ENCODE measurements at regions not wholly inside any gene's neighbourhood (a gene's known extent, or its start where the extent isn't known, plus 50 kb on each side); places are given as distances from the start of the nearest gene placed in this dataset.

- Histone ChIP-seq H3K4me2 (no peak overlapping the region), H4K20me1 (ENCODE audit: insufficient read depth) (no peaks in the 10 kb centered on the region)
- TF ChIP-seq CTCF (conservative IDR thresholded peaks at IDR 0.05; ENCODE audit: low read depth, low read length), result no peak
These were observed 334.2 kb downstream of the PYDC2 start for GRCh38 chr3:191795196-191795595.

DNA sequence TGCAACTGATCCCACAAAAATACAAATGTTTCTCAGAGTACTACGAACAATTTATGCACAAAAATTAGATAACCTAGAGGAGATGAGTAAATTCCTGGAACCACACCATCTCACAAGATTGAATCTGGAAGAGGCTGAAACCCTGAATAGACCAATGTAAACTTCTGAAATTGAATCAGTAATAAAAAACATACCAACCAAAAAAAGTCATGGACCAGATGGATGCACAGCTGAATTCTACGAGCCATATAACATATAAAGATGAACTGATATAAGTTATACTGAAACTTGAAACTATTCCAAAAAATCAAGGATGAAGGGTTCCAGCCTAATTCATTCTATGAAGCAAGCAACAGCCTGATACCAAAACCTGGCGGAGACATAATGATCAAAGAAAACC is 336.3 kb downstream of the PYDC2 start:
- Histone ChIP-seq H3K27ac (no peak overlapping the region), H3K36me3 (ENCODE audit: insufficient read depth) (no peaks in the 10 kb centered on the region), H3K79me2 (ENCODE audit: insufficient read depth, low read depth) (no peaks in the 10 kb centered on the region), H2AFZ (ENCODE audit: low read depth) (no peak overlapping the region), H4K20me1 (ENCODE audit: insufficient read depth) (no peaks in the 10 kb centered on the region), H3K4me3 (IDR thresholded peaks at IDR 0.05; ENCODE audit: insufficient read depth, low read depth, low read length) (no peak overlapping the region), H3K4me2 (no peak overlapping the region), H3K4me1 (ENCODE audit: low read depth, poor library complexity, severe bottlenecking) (no peaks in the 10 kb centered on the region), H3K9ac (no peak overlapping the region), H3K27me3 (ENCODE audit: insufficient read depth, low read depth) (no peaks in the 10 kb centered on the region)
- no peak for TF ChIP-seq CTCF (conservative IDR thresholded peaks at IDR 0.05; ENCODE audit: low read depth, low read length)

More at GRCh38 chr3:191795196-191795595, 334.2 kb downstream of the PYDC2 start:
- H2AFZ ChIP-seq (ENCODE audit: low read depth), result no peak overlapping the region
- H3K27ac ChIP-seq, result no peak overlapping the region
- H3K4me3 ChIP-seq (IDR thresholded peaks at IDR 0.05; ENCODE audit: insufficient read depth, low read depth, low read length), result no peak overlapping the region
- H3K4me1 ChIP-seq (ENCODE audit: low read depth, poor library complexity, severe bottlenecking), result no peaks in the 10 kb centered on the region
- H3K9ac ChIP-seq, result no peak overlapping the region
- no peaks in the 10 kb centered on the region for H3K36me3 ChIP-seq (ENCODE audit: insufficient read depth)
- no peaks in the 10 kb centered on the region for H3K79me2 ChIP-seq (ENCODE audit: insufficient read depth, low read depth)
- H3K27me3 ChIP-seq (ENCODE audit: insufficient read depth, low read depth), result no peaks in the 10 kb centered on the region

GRCh38 chr3:191802671-191803070 is 341.7 kb downstream of the PYDC2 start:
- no peak overlapping the region for H2AFZ ChIP-seq (ENCODE audit: low read depth)
- no peak overlapping the region for H3K27ac ChIP-seq
- H3K4me3 ChIP-seq (IDR thresholded peaks at IDR 0.05; ENCODE audit: insufficient read depth, low read depth, low read length), result no peak overlapping the region
- H3K9ac ChIP-seq, result no peak overlapping the region
- no peaks in the 10 kb centered on the region for H3K4me1 ChIP-seq (ENCODE audit: low read depth, poor library complexity, severe bottlenecking)
- H3K27me3 ChIP-seq (ENCODE audit: insufficient read depth, low read depth), result no peaks in the 10 kb centered on the region
- H3K4me2 ChIP-seq, result no peak overlapping the region
- H3K36me3 ChIP-seq (ENCODE audit: insufficient read depth), result no peaks in the 10 kb centered on the region; the same call in 1 of the 2 replicates
- no peaks in the 10 kb centered on the region for H3K79me2 ChIP-seq (ENCODE audit: insufficient read depth, low read depth)
- no peak for TF ChIP-seq CTCF (conservative IDR thresholded peaks at IDR 0.05; ENCODE audit: low read depth, low read length)
- no peaks in the 10 kb centered on the region for H4K20me1 ChIP-seq (ENCODE audit: insufficient read depth)

DNA sequence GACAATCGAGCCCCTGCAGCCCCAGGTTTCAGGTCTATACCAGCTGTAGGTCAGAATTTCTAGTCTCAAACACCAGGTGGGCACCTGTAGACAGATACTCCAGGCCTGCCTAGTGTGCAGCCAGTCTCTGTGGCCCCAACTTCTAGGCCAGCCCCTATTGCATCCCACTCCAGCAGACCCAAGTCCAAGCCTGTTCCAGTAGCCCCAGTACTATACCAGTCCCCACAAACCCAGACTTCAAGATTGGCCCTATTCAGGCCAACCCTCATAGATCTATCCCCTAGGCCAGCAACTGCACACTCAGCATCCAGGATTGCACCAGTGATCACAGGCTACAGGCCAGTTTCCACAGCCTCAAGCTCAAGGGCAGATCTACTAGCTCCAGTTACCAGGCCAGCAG is 344.0 kb downstream of the PYDC2 start:
- no peak overlapping the region for H2AFZ ChIP-seq (ENCODE audit: low read depth)
- H3K4me2 ChIP-seq, result no peak overlapping the region
- TF ChIP-seq CTCF (conservative IDR thresholded peaks at IDR 0.05; ENCODE audit: low read depth, low read length), result no peak
- H3K79me2 ChIP-seq (ENCODE audit: insufficient read depth, low read depth), result no peaks in the 10 kb centered on the region
- no peak overlapping the region for H3K27ac ChIP-seq
- H3K4me1 ChIP-seq (ENCODE audit: low read depth, poor library complexity, severe bottlenecking), result no peaks in the 10 kb centered on the region
- no peaks in the 10 kb centered on the region for H4K20me1 ChIP-seq (ENCODE audit: insufficient read depth)
- no peak overlapping the region for H3K9ac ChIP-seq
- no peak overlapping the region for H3K4me3 ChIP-seq (IDR thresholded peaks at IDR 0.05; ENCODE audit: insufficient read depth, low read depth, low read length)
- H3K36me3 ChIP-seq (ENCODE audit: insufficient read depth), result no peaks in the 10 kb centered on the region; the same call in 1 of the 2 replicates
- no peaks in the 10 kb centered on the region for H3K27me3 ChIP-seq (ENCODE audit: insufficient read depth, low read depth)
